HG03558 (cell line): ENCODE measurements at regions not wholly inside any gene's neighbourhood (a gene's known extent, or its start where the extent isn't known, plus 50 kb on each side); places are given as distances from the start of the nearest gene placed in this dataset.
A peak's percentile ranks its signal among the peaks of the same experiment; 100 is the strongest.
"Not testable (repeated sequence)": the region's sequence is repeated elsewhere in the genome, so short reads cannot be mapped to it uniquely, and the experiment has no call there.

Experiments
- ATAC-seq: cut with Tn5 transposase; IDR thresholded peaks from one replicate; pipeline ENCODE4 v1.9.1; 2021; ENCODE audit warnings: moderate number of reproducible peaks; ENCODE audit not compliant: unreplicated experiment; ENCODE audit errors: extremely low read depth

- ATAC-seq, result no peak
These were observed 245.7 kb downstream of the C11orf87 start for GRCh38 chr11:109667719-109668118.

- ATAC-seq, result no peak
These were observed 247.1 kb downstream of the C11orf87 start for GRCh38 chr11:109668973-109669634.

GRCh38 chr11:109677231-109677630 is 255.2 kb downstream of the C11orf87 start:
- no peak for ATAC-seq

- ATAC-seq, result no peak
These were observed 255.9 kb downstream of the C11orf87 start for GRCh38 chr11:109677876-109678275.

GRCh38 chr11:109680127-109680526 is 258.1 kb downstream of the C11orf87 start:
- no peak for ATAC-seq

- not testable (repeated sequence) for ATAC-seq
These were observed 260.8 kb downstream of the C11orf87 start for GRCh38 chr11:109682788-109683187.

GRCh38 chr11:109695696-109696095 is 273.7 kb downstream of the C11orf87 start:
- ATAC-seq, result no peak

- ATAC-seq, result no peak
These were observed 274.4 kb downstream of the C11orf87 start for GRCh38 chr11:109696191-109696897.

GRCh38 chr11:109697140-109697843 is 275.3 kb downstream of the C11orf87 start:
- peak; percentile 89 for ATAC-seq

GRCh38 chr11:109698237-109698636 is 276.2 kb downstream of the C11orf87 start:
- ATAC-seq, result no peak

GRCh38 chr11:109704432-109704831 is 282.4 kb downstream of the C11orf87 start:
- ATAC-seq, result no peak

- ATAC-seq, result no peak
These were observed 285.0 kb downstream of the C11orf87 start for GRCh38 chr11:109706945-109707344.

GRCh38 chr11:109707411-109707810 is 285.4 kb downstream of the C11orf87 start:
- no peak for ATAC-seq

- no peak for ATAC-seq
These were observed 286.2 kb downstream of the C11orf87 start for GRCh38 chr11:109708184-109708583.

- ATAC-seq, result not testable (repeated sequence)
These were observed 292.5 kb downstream of the C11orf87 start for GRCh38 chr11:109714444-109714843.

GRCh38 chr11:109715424-109715823 is 293.4 kb downstream of the C11orf87 start:
- not testable (repeated sequence) for ATAC-seq

- ATAC-seq, result no peak
These were observed 304.1 kb downstream of the C11orf87 start for GRCh38 chr11:109726061-109726460.

- ATAC-seq, result no peak
These were observed 306.1 kb downstream of the C11orf87 start for GRCh38 chr11:109728056-109728455.

GRCh38 chr11:109729761-109730160 is 307.8 kb downstream of the C11orf87 start:
- no peak for ATAC-seq

- ATAC-seq, result no peak
These were observed 308.7 kb downstream of the C11orf87 start for GRCh38 chr11:109730669-109731068.

GRCh38 chr11:109731451-109731850 is 309.5 kb downstream of the C11orf87 start:
- no peak for ATAC-seq
